ENCODE measurements at regions not wholly inside any gene's neighbourhood (a gene's known extent, or its start where the extent isn't known, plus 50 kb on each side); places are given as distances from the start of the nearest gene placed in this dataset.

- TF ChIP-seq CTCF (conservative IDR thresholded peaks at IDR 0.05) = no peak
- TF ChIP-seq ZFX (IDR thresholded peaks at IDR 0.05) = no peak
Observed at GRCh38 chr5:103847060-103847459, 284.5 kb upstream of the NUDT12 start.
